AML-193 (cell line): ENCODE measurements at regions not wholly inside any gene's neighbourhood (a gene's known extent, or its start where the extent isn't known, plus 50 kb on each side); places are given as distances from the start of the nearest gene placed in this dataset.
"Not testable (repeated sequence)": the region's sequence is repeated elsewhere in the genome, so short reads cannot be mapped to it uniquely, and the experiment has no call there.

Source experiments
- DNase-seq, 2 experiments: peaks; one replicate each; lab custom pipeline; 2025; lab: John Stamatoyannopoulos, UW

GRCh38 chr20:56689318-56689717, 60.2 kb downstream of the TFAP2C start:
- no peak for DNase-seq

GRCh38 chr20:56689852-56690485, 60.9 kb downstream of the TFAP2C start:
- no peak for DNase-seq

- no peak for DNase-seq
Measured at GRCh38 chr20:56690531-56691175, 61.5 kb downstream of the TFAP2C start.

GRCh38 chr20:56691325-56691998, 62.4 kb downstream of the TFAP2C start:
- DNase-seq, result no peak

GRCh38 chr20:56693217-56693616, 64.1 kb downstream of the TFAP2C start:
- no peak for DNase-seq

GRCh38 chr20:56697476-56697875, 68.4 kb downstream of the TFAP2C start:
- DNase-seq, result no peak

GRCh38 chr20:56698297-56698696, 69.2 kb downstream of the TFAP2C start:
- DNase-seq, result no peak

GRCh38 chr20:56698749-56699148, 69.6 kb downstream of the TFAP2C start:
- DNase-seq, result no peak

GRCh38 chr20:56702931-56703840, 74.1 kb downstream of the TFAP2C start:
- no peak for DNase-seq

- DNase-seq, result no peak
Measured at GRCh38 chr20:56706867-56707360, 77.8 kb downstream of the TFAP2C start.

- no peak for DNase-seq
Measured at GRCh38 chr20:56708991-56709390, 79.9 kb downstream of the TFAP2C start.

GRCh38 chr20:56710125-56710524, 81.0 kb downstream of the TFAP2C start:
- DNase-seq, result no peak

- not testable (repeated sequence) for DNase-seq
Measured at GRCh38 chr20:56710577-56710976, 81.5 kb downstream of the TFAP2C start.

- DNase-seq, result no peak
Measured at GRCh38 chr20:56711018-56711417, 81.9 kb downstream of the TFAP2C start.

GRCh38 chr20:56715309-56715708, 86.2 kb downstream of the TFAP2C start:
- DNase-seq, result no peak

GRCh38 chr20:56715902-56716519, 86.9 kb downstream of the TFAP2C start:
- DNase-seq, result no peak

GRCh38 chr20:56716806-56717205, 87.7 kb downstream of the TFAP2C start:
- no peak for DNase-seq

- DNase-seq, result no peak
Measured at GRCh38 chr20:56718816-56719215, 89.7 kb downstream of the TFAP2C start.

- DNase-seq, result no peak
Measured at GRCh38 chr20:56720620-56721213, 91.6 kb downstream of the TFAP2C start.

GRCh38 chr20:56722042-56722441, 92.9 kb downstream of the TFAP2C start:
- DNase-seq, result no peak

- no peak for DNase-seq
Measured at GRCh38 chr20:56723331-56723730, 94.2 kb downstream of the TFAP2C start.
